ENCODE measurements at regions not wholly inside any gene's neighbourhood (a gene's known extent, or its start where the extent isn't known, plus 50 kb on each side); places are given as distances from the start of the nearest gene placed in this dataset.
"Not testable (repeated sequence)": the region's sequence is repeated elsewhere in the genome, so short reads cannot be mapped to it uniquely, and the experiment has no call there.

- no peak for DNase-seq (ENCODE audit: low read depth in 3 of 3)
Observed at GRCh38 chr16:66206363-66206762, 160.1 kb upstream of the CDH5 start.

DNA sequence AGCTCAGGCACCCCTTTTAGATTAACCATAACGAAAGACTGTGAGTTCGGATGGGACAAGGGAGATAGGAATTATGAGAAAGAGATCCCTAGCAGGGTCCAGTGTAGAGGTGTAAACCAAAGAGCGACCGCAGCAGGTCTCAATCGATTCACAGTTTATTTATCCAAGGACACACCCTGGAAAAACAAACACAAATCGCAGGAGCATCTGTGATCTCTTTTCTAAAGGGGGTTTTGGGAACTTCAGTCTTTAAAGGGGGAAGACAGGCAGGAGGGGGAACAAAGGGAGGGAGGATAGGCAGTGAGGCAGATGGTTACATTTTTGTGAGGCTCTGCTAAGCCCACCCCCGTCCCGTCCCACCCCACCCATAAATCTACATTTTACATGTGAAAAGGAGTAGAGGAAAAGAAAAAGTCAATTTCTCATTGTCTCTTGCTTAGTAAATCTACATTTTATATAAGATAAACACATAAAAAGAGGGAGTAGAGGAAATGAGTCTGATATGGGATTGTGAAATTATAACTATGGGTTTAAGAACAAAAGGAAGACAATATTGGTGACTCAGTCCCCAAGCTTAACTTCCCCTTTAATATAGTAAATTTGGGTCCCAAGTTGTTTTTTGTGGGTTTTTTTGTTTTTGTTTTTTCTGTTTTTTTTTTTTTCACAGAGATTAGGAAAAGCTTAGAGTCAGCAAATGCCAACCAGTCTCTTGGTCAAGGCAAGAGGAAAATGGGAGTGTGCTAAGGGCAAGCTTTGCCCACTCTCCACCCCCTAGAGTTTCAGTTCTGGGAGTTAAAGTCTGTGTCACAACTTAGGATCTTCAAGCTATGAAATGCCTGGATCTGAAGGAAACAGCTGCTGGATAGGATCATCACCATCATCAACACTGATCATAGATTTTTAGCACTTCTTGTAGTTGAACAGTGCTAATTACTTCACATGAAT is 160.9 kb upstream of the CDH5 start:
- DNase-seq (ENCODE audit: low read depth in 3 of 3) = no peak

- no peak for DNase-seq (ENCODE audit: low read depth in 3 of 3)
Observed at GRCh38 chr16:66204756-66205155, 161.7 kb upstream of the CDH5 start.

GRCh38 chr16:66203476-66203875 is 163.0 kb upstream of the CDH5 start:
- DNase-seq (ENCODE audit: low read depth in 3 of 3) = no peak

DNA sequence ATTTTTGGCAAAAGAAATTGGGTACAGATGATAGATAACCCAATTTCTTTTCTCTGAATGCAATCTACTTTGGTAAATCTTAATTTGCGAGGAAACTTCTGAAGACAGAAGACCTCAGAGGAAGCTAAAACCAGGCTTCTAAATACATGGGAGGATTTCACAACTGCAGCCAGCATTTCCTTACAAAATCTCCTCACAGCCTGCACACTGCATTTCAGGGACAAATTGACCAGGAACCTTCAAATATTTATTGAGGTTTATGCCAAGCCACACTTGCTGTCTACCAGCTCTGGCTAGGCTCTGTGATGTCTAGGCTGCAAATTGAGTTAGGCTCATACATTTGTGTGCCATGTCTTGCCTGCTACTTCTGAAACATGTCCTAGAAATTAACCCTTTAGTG is 167.3 kb upstream of the CDH5 start:
- no peak for DNase-seq (ENCODE audit: low read depth in 3 of 3)

- no peak for DNase-seq (ENCODE audit: low read depth in 3 of 3)
Observed at GRCh38 chr16:66198641-66199040, 167.8 kb upstream of the CDH5 start.

- no peak for DNase-seq (ENCODE audit: low read depth in 3 of 3)
Observed at GRCh38 chr16:66197668-66198278, 168.7 kb upstream of the CDH5 start.

- DNase-seq (ENCODE audit: low read depth in 3 of 3) = no peak
Observed at GRCh38 chr16:66196770-66197169, 169.7 kb upstream of the CDH5 start.

- DNase-seq (ENCODE audit: low read depth in 3 of 3) = no peak
Observed at GRCh38 chr16:66194866-66195265, 171.6 kb upstream of the CDH5 start.

DNA sequence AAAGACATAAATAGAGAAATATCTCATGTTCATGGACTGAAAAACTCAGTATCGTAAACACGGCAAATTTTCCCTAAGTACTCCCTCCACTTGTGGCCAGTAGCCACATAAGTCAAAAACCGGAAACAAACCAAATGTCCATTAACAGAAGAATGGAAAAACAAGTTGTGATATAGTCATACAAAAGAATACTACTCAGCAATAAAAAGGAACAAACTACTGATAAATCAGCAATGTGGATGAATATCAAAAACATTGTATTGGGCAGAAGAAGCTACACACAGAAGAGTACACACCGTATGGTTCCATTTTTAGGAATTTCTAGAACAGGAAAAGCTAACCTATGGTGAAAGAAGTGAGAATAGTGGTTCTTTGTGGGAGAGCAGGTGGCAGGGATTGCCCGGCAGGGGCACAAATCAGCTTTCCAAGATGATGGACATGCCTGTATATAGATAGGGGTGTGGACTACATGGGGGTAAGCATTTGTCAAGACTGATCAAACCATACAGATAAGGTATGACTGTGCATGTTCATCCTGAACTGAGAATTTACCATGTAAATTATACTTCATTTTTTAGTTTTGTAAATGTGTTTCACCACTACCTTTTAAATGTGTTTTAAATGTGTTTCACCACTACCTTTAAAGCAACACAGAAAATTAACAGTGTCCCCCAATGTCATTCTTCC is 172.8 kb upstream of the CDH5 start:
- DNase-seq (ENCODE audit: low read depth in 3 of 3) = no peak

- DNase-seq (ENCODE audit: low read depth in 3 of 3) = no peak
Observed at GRCh38 chr16:66190411-66190810, 176.1 kb upstream of the CDH5 start.

GRCh38 chr16:66189951-66190350 is 176.5 kb upstream of the CDH5 start:
- no peak for DNase-seq (ENCODE audit: low read depth in 3 of 3)

- DNase-seq (ENCODE audit: low read depth in 3 of 3) = no peak
Observed at GRCh38 chr16:66188917-66189725, 177.4 kb upstream of the CDH5 start.

- DNase-seq (ENCODE audit: low read depth in 3 of 3) = no peak
Observed at GRCh38 chr16:66186251-66186785, 180.2 kb upstream of the CDH5 start.

DNA sequence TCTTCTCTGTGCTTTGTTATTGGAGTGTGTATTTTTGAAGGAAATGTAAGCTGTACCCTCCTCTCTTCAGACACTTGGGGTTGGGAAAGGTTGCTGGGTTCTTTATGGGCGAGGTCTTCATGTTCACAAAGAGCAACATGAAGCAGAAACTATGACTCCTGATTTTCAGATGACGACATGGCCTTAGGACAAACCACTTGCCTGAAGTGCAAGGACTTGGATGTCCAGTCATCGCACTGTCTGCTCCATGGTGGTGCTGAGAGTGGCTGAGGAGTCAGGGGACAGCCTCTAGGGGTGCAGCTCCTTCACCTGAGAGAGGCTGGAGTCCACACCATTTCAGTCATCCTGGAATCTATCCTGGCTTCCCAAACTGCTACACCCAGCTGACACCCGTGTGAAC is 183.9 kb upstream of the CDH5 start:
- no peak for DNase-seq (ENCODE audit: low read depth in 3 of 3)

GRCh38 chr16:66176731-66177130 is 189.8 kb upstream of the CDH5 start:
- DNase-seq (ENCODE audit: low read depth in 3 of 3) = no peak

- no peak for DNase-seq (ENCODE audit: low read depth in 3 of 3)
Observed at GRCh38 chr16:66176111-66176510, 190.4 kb upstream of the CDH5 start.

DNA sequence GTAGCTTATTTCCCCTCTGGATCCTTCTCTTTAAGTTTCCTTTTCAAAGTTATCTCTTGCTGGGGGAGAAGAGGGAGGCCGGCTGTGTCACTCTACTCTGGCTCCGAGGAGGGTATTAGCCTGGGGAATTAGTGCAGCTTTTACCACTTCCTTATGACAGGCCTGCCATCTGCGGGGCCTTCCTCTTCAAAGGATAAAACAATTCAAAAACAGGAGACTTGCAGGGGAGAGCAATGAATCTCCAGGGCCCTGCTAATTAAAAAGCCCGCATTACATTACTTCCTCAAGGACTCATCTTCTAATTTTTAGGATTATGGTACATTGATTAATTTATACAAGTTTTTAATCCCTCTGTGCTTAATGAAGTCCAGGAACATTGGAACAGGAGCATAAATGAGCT is 190.9 kb upstream of the CDH5 start:
- no peak for DNase-seq (ENCODE audit: low read depth in 3 of 3)

- DNase-seq (ENCODE audit: low read depth in 3 of 3) = no peak
Observed at GRCh38 chr16:66175058-66175457, 191.4 kb upstream of the CDH5 start.

GRCh38 chr16:66173796-66174195 is 192.7 kb upstream of the CDH5 start:
- not testable (repeated sequence) for DNase-seq (ENCODE audit: low read depth in 3 of 3)

- DNase-seq (ENCODE audit: low read depth in 3 of 3) = not testable (repeated sequence)
Observed at GRCh38 chr16:66173181-66173580, 193.3 kb upstream of the CDH5 start.

DNA sequence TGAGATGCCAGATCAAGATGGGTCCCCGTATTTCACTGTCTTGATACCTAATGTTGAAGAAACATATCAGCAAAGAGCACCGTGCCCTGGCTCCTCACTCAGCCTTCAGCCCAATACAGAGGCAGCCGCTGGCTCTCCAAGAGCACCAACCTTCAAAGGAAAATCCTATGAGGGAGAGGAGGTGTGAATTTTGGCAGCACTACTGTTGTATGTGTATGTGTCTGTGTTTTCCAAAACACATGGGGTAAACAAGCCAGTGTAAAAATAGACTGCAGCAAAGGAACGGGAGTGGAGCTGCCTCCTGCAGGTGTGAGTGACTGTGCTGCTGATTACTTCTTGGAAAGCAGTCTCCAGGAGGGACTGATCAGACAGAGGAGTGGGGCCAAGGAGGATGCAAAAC is 194.0 kb upstream of the CDH5 start:
- no peak for DNase-seq (ENCODE audit: low read depth in 3 of 3)

Data from stimulated activated CD4-positive, alpha-beta T cell treated with anti-CD3 and anti-CD28 coated beads, TNF-alpha, amount 100 ng/mL, for 48 hours (primary cell).